Fibroblast of the aortic adventitia (primary cell): ENCODE measurements at regions not wholly inside any gene's neighbourhood (a gene's known extent, or its start where the extent isn't known, plus 50 kb on each side); places are given as distances from the start of the nearest gene placed in this dataset.

Source experiments
- DNase-seq: peaks from one replicate; pipeline ENCODE4 v3.0.0-alpha.2; 2010; ENCODE audit warnings: low read depth
- H3K4me3 ChIP-seq: 2 replicates; pipeline ENCODE4 v1.5.1; 2011; ENCODE audit warnings: low read depth, mild to moderate bottlenecking, control low read depth, low read length, moderate library complexity
- TF ChIP-seq, protein P1 (sequence below): IDR thresholded peaks from 2 replicates; pipeline ENCODE4 v1.5.1; 2011; ENCODE audit warnings: mild to moderate bottlenecking, low read length, control low read depth, inconsistent platforms; ENCODE audit not compliant: insufficient read depth

GRCh38 chr4:14864365-14865030 is 137.8 kb upstream of the CPEB2 start:
- no peak for DNase-seq
- H3K4me3 ChIP-seq: no peak overlapping the region
- TF ChIP-seq, protein P1, sequence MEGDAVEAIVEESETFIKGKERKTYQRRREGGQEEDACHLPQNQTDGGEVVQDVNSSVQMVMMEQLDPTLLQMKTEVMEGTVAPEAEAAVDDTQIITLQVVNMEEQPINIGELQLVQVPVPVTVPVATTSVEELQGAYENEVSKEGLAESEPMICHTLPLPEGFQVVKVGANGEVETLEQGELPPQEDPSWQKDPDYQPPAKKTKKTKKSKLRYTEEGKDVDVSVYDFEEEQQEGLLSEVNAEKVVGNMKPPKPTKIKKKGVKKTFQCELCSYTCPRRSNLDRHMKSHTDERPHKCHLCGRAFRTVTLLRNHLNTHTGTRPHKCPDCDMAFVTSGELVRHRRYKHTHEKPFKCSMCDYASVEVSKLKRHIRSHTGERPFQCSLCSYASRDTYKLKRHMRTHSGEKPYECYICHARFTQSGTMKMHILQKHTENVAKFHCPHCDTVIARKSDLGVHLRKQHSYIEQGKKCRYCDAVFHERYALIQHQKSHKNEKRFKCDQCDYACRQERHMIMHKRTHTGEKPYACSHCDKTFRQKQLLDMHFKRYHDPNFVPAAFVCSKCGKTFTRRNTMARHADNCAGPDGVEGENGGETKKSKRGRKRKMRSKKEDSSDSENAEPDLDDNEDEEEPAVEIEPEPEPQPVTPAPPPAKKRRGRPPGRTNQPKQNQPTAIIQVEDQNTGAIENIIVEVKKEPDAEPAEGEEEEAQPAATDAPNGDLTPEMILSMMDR: no peak

DNA sequence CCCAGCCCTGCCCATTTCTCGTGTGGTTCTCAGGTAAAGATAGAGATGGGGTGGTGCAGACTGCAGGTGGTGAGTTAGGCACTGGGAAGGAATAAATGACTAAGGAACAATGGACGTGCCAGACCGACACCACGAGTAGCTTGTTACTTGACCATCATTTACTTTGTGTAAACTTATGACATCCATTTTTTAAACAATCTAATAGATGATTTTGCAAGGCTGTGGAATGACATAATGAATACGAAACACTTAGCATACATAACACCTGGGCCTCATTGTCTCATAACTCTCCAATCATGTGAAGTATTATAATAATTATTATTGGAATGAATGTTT is 137.3 kb upstream of the CPEB2 start:
- TF ChIP-seq, protein P1: no peak
- H3K4me3 ChIP-seq: no peak overlapping the region
- no peak for DNase-seq

GRCh38 chr4:14865804-14866203 is 136.5 kb upstream of the CPEB2 start:
- DNase-seq: peak; percentile 66
- TF ChIP-seq, protein P1: no peak

DNA sequence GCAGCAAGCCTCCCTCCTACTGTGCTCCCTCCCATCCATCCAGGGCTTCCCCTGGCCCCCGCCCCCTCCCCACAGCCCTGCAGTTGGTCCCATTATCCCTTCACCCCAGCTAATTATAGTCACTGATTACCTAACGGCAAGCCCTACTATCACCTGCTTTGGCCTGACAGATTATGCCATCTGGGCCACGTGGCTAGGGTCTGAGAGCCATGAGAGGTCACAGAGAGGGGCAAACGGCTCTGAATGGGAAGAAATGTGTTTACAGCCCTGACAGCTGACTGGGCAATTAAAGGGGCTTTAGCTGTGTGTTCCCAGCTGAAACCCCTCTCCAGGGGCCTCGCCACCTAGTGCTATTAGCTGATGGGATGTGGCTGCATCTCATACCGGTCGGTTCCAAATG is 134.4 kb upstream of the CPEB2 start:
- no peak overlapping the region for H3K4me3 ChIP-seq

More at GRCh38 chr4:14865804-14866203, 136.5 kb upstream of the CPEB2 start:
- H3K4me3 ChIP-seq: no peak overlapping the region

GRCh38 chr4:14868426-14869395 is 133.6 kb upstream of the CPEB2 start:
- TF ChIP-seq, protein P1: no peak
- DNase-seq: no peak
- H3K4me3 ChIP-seq: no peak overlapping the region

More for the DNA sequence above, 134.4 kb upstream of the CPEB2 start:
- TF ChIP-seq, protein P1: no peak
- no peak for DNase-seq

DNA sequence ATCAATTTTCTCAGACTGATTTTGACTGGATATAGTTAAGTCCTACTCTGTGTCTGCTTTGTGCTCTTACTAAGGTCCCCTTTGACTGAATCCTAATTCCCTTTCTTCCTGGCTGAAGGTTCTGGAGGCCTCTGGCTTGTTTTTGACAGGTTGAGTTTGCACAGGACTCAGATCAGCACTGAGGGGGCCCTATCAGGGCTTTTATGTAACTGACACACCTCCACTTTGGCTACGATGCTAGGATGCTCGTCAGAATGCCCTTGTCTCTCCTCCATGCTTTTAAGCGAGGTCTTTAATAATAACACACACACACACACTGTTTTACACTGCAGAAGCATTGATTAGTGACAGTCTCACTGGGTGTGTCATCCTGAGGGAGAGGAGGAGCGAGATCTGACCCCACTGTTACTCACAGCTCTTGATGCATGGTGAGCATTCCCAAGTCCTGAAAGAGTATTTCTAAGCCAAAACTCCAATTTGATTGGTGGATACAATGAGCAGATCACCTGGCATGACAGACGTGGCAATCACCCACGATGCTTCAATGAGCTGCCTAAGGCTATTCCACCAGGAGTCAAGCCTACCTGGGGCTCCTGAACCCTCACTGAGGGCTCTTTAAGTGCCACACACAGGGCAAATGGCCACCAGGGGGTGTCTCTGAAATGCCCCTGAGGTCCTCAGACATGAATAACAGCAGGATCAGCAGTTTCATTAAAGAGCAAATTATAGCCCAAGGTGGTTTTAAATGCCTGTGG is 130.4 kb upstream of the CPEB2 start:
- peak; percentile 49 for DNase-seq
- TF ChIP-seq, protein P1: no peak
- H3K4me3 ChIP-seq: no peak overlapping the region
